GM12878 (cell line): ENCODE measurements at regions not wholly inside any gene's neighbourhood (a gene's known extent, or its start where the extent isn't known, plus 50 kb on each side); places are given as distances from the start of the nearest gene placed in this dataset.

Experiments
- EZH2 ChIP-seq: IDR thresholded peaks from 2 replicates; pipeline ENCODE4 v1.6.1; 2012; ENCODE audit warnings: low read depth, mild to moderate bottlenecking, control low read depth, inconsistent platforms, low read length, borderline replicate concordance; ENCODE audit not compliant: control insufficient read depth
- NFIC ChIP-seq: IDR thresholded peaks from 2 replicates; pipeline ENCODE4 v1.6.1; 2012; ENCODE audit warnings: low read depth, mild to moderate bottlenecking, inconsistent platforms, low read length, moderate library complexity
- RCOR1 ChIP-seq: conservative IDR thresholded peaks from 2 replicates; pipeline ENCODE4 v1.6.1; 2012; ENCODE audit warnings: low read depth, low read length, improper control_type of control experiment
- SIX5 ChIP-seq: IDR thresholded peaks from 2 replicates; pipeline ENCODE4 v1.6.1; 2011; ENCODE audit warnings: mild to moderate bottlenecking, low read depth, low read length, moderate library complexity; ENCODE audit not compliant: severe bottlenecking
- SREBF1 ChIP-seq: IDR thresholded peaks from 2 replicates; pipeline ENCODE4 v1.6.1; 2012; ENCODE audit warnings: mild to moderate bottlenecking, low read length
- TF ChIP-seq, protein P1 (sequence below), 3 experiments: IDR thresholded peaks in 2 of 3; conservative IDR thresholded peaks in 1 of 3; 2 replicates each; pipeline ENCODE4 v1.5.1; 2011; ENCODE audit warnings: low read depth in 3 of 3, low read length in 3 of 3, mild to moderate bottlenecking in 3 of 3, control low read depth in 2 of 3, moderate library complexity in 2 of 3, inconsistent platforms in 1 of 3, mixed read lengths in 1 of 3; ENCODE audit not compliant: control insufficient read depth in 2 of 3, insufficient read depth in 1 of 3; ENCODE audit errors: extremely low read depth in 1 of 3
- TF ChIP-seq, protein P2 (sequence below): IDR thresholded peaks from 2 replicates; pipeline ENCODE4 v1.6.1; 2012; ENCODE audit warnings: low read length, inconsistent platforms

GRCh38 chr9:71465392-71465791 is 302.9 kb downstream of the CEMIP2 start:
- TF ChIP-seq, protein P1, sequence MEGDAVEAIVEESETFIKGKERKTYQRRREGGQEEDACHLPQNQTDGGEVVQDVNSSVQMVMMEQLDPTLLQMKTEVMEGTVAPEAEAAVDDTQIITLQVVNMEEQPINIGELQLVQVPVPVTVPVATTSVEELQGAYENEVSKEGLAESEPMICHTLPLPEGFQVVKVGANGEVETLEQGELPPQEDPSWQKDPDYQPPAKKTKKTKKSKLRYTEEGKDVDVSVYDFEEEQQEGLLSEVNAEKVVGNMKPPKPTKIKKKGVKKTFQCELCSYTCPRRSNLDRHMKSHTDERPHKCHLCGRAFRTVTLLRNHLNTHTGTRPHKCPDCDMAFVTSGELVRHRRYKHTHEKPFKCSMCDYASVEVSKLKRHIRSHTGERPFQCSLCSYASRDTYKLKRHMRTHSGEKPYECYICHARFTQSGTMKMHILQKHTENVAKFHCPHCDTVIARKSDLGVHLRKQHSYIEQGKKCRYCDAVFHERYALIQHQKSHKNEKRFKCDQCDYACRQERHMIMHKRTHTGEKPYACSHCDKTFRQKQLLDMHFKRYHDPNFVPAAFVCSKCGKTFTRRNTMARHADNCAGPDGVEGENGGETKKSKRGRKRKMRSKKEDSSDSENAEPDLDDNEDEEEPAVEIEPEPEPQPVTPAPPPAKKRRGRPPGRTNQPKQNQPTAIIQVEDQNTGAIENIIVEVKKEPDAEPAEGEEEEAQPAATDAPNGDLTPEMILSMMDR (IDR thresholded peaks at IDR 0.05 in 2 of 3, conservative IDR thresholded peaks at IDR 0.05 in 1 of 3; ENCODE audit: control insufficient read depth in 2 of 3, extremely low read depth in 1 of 3, insufficient read depth in 1 of 3, low read depth in 3 of 3, low read length in 3 of 3): no peak
- TF ChIP-seq, protein P2, sequence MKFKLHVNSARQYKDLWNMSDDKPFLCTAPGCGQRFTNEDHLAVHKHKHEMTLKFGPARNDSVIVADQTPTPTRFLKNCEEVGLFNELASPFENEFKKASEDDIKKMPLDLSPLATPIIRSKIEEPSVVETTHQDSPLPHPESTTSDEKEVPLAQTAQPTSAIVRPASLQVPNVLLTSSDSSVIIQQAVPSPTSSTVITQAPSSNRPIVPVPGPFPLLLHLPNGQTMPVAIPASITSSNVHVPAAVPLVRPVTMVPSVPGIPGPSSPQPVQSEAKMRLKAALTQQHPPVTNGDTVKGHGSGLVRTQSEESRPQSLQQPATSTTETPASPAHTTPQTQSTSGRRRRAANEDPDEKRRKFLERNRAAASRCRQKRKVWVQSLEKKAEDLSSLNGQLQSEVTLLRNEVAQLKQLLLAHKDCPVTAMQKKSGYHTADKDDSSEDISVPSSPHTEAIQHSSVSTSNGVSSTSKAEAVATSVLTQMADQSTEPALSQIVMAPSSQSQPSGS: no peak
- no peak for TF ChIP-seq SREBF1
- no peak for TF ChIP-seq SIX5
- TF ChIP-seq NFIC: no peak
- no peak for TF ChIP-seq EZH2
- TF ChIP-seq RCOR1: no peak
